Mucosa of rectum (tissue), 2 donors: ENCODE measurements at regions not wholly inside any gene's neighbourhood (a gene's known extent, or its start where the extent isn't known, plus 50 kb on each side); places are given as distances from the start of the nearest gene placed in this dataset.

Experiments
- H3K27ac ChIP-seq, 2 donors: one replicate each; pipeline ENCODE4 v1.7.0; 2013; ENCODE audit warnings: inconsistent platforms in 2 of 2, low read depth in 2 of 2, low read length in 2 of 2
- H3K27me3 ChIP-seq, 2 donors: one replicate each; pipeline ENCODE4 v1.7.0; 2013; ENCODE audit warnings: low read length in 2 of 2; ENCODE audit not compliant: control insufficient read depth in 2 of 2, insufficient read depth in 2 of 2
- H3K36me3 ChIP-seq, 2 donors: one replicate each; pipeline ENCODE4 v1.7.0; 2013; ENCODE audit warnings: low read length in 2 of 2; ENCODE audit not compliant: control insufficient read depth in 2 of 2, insufficient read depth in 2 of 2
- H3K4me1 ChIP-seq, 2 donors: one replicate each; pipeline ENCODE4 v1.7.0; 2013; ENCODE audit warnings: low read length in 2 of 2, mild to moderate bottlenecking in 1 of 2; ENCODE audit not compliant: control insufficient read depth in 2 of 2, insufficient read depth in 2 of 2
- H3K4me3 ChIP-seq, 2 donors: one replicate each; pipeline ENCODE4 v1.7.0; 2013; ENCODE audit warnings: low read length in 2 of 2
- H3K9ac ChIP-seq, 2 donors: one replicate each; pipeline ENCODE4 v1.7.0; 2013; ENCODE audit warnings: low read length in 2 of 2, low read depth in 1 of 2, mild to moderate bottlenecking in 1 of 2
- H3K9me3 ChIP-seq, 2 donors: one replicate each; pipeline ENCODE4 v1.7.0; 2013; ENCODE audit warnings: low read length in 2 of 2; ENCODE audit not compliant: control insufficient read depth in 2 of 2
- donor health status: healthy.
- donor health status: Normal muscosa, but diverticular disease.

GRCh38 chr12:59193476-59194050 lies 273.3 kb upstream of the LRIG3 start:
- Histone ChIP-seq H3K27me3 (no peaks in the 10 kb centered on the region), H3K4me1 (no peaks in the 10 kb centered on the region), H3K4me3 (no peak overlapping the region), H3K9me3 (no peaks in the 10 kb centered on the region), H3K36me3 (no peaks in the 10 kb centered on the region), H3K27ac (no peak overlapping the region), H3K9ac (no peak overlapping the region)

GRCh38 chr12:59191372-59191771 lies 271.1 kb upstream of the LRIG3 start:
- no peak overlapping the region for H3K27ac ChIP-seq
- H3K27me3 ChIP-seq: no peaks in the 10 kb centered on the region
- no peaks in the 10 kb centered on the region for H3K9me3 ChIP-seq
- no peaks in the 10 kb centered on the region for H3K4me1 ChIP-seq
- no peak overlapping the region for H3K9ac ChIP-seq
- H3K36me3 ChIP-seq: no peaks in the 10 kb centered on the region
- H3K4me3 ChIP-seq: no peak overlapping the region

GRCh38 chr12:59186451-59186850 lies 266.1 kb upstream of the LRIG3 start:
- Histone ChIP-seq H3K27me3 (no peaks in the 10 kb centered on the region), H3K9ac (no peak overlapping the region), H3K4me1 (no peaks in the 10 kb centered on the region), H3K9me3 (no peaks in the 10 kb centered on the region), H3K36me3 (no peaks in the 10 kb centered on the region), H3K4me3 (no peak overlapping the region), H3K27ac (no peak overlapping the region)

- no peaks in the 10 kb centered on the region for H3K9me3 ChIP-seq
- no peak overlapping the region for H3K4me3 ChIP-seq
- no peak overlapping the region for H3K9ac ChIP-seq
- H3K27ac ChIP-seq: no peak overlapping the region
- no peaks in the 10 kb centered on the region for H3K4me1 ChIP-seq
- no peaks in the 10 kb centered on the region for H3K36me3 ChIP-seq
- H3K27me3 ChIP-seq: no peaks in the 10 kb centered on the region
These were observed 265.0 kb upstream of the LRIG3 start for GRCh38 chr12:59185295-59185694.

- Histone ChIP-seq H3K4me1 (no peaks in the 10 kb centered on the region), H3K27me3 (no peaks in the 10 kb centered on the region), H3K4me3 (no peak overlapping the region), H3K9ac (no peak overlapping the region), H3K27ac (no peak overlapping the region), H3K9me3 (no peaks in the 10 kb centered on the region), H3K36me3 (no peaks in the 10 kb centered on the region)
These were observed 262.6 kb upstream of the LRIG3 start for GRCh38 chr12:59182658-59183455.

GRCh38 chr12:59182191-59182590 lies 261.9 kb upstream of the LRIG3 start:
- Histone ChIP-seq H3K9me3 (no peaks in the 10 kb centered on the region), H3K4me3 (no peak overlapping the region), H3K4me1 (no peaks in the 10 kb centered on the region), H3K9ac (no peak overlapping the region), H3K36me3 (no peaks in the 10 kb centered on the region), H3K27me3 (no peaks in the 10 kb centered on the region), H3K27ac (no peak overlapping the region)

GRCh38 chr12:59181196-59181777 lies 261.0 kb upstream of the LRIG3 start:
- H3K9ac ChIP-seq: no peak overlapping the region
- no peaks in the 10 kb centered on the region for H3K27me3 ChIP-seq
- H3K27ac ChIP-seq: no peak overlapping the region
- H3K9me3 ChIP-seq: no peaks in the 10 kb centered on the region
- H3K36me3 ChIP-seq: no peaks in the 10 kb centered on the region
- no peaks in the 10 kb centered on the region for H3K4me1 ChIP-seq
- H3K4me3 ChIP-seq: no peak overlapping the region

GRCh38 chr12:59179231-59179630 lies 258.9 kb upstream of the LRIG3 start:
- H3K4me3 ChIP-seq: no peak overlapping the region
- H3K4me1 ChIP-seq: no peaks in the 10 kb centered on the region
- no peaks in the 10 kb centered on the region for H3K36me3 ChIP-seq
- H3K9ac ChIP-seq: no peak overlapping the region
- no peaks in the 10 kb centered on the region for H3K27me3 ChIP-seq
- H3K9me3 ChIP-seq: no peaks in the 10 kb centered on the region
- H3K27ac ChIP-seq: no peak overlapping the region

GRCh38 chr12:59173695-59174094 lies 253.4 kb upstream of the LRIG3 start:
- Histone ChIP-seq H3K27me3 (no peaks in the 10 kb centered on the region), H3K9me3 (no peaks in the 10 kb centered on the region), H3K9ac (no peak overlapping the region), H3K4me1 (no peaks in the 10 kb centered on the region), H3K36me3 (no peaks in the 10 kb centered on the region), H3K27ac (no peak overlapping the region), H3K4me3 (no peak overlapping the region)

- no peaks in the 10 kb centered on the region for H3K36me3 ChIP-seq
- H3K4me3 ChIP-seq: no peak overlapping the region
- H3K9me3 ChIP-seq: no peaks in the 10 kb centered on the region
- no peak overlapping the region for H3K9ac ChIP-seq
- no peaks in the 10 kb centered on the region for H3K27me3 ChIP-seq
- no peak overlapping the region for H3K27ac ChIP-seq
- H3K4me1 ChIP-seq: peaks cover 0 to 13% of the 10 kb centered on the region in 2 donors
These were observed 248.3 kb upstream of the LRIG3 start for GRCh38 chr12:59168647-59169046.
